ENCODE measurements at regions not wholly inside any gene's neighbourhood (a gene's known extent, or its start where the extent isn't known, plus 50 kb on each side); places are given as distances from the start of the nearest gene placed in this dataset.
A peak's percentile ranks its signal among the peaks of the same experiment; 100 is the strongest.
"Not testable (repeated sequence)": the region's sequence is repeated elsewhere in the genome, so short reads cannot be mapped to it uniquely, and the experiment has no call there.

GRCh38 chr6:6492675-6493074 lies 95.8 kb upstream of the LY86 start:
- TF ChIP-seq CTCF (IDR thresholded peaks at IDR 0.05; ENCODE audit: control extremely low read depth, extremely low read depth, low read depth, missing control alignments), result no peak
- no peak for DNase-seq (ENCODE audit: extremely low spot score)
- POLR2A ChIA-PET, result no interaction called here
- CTCF ChIA-PET, result interaction anchor here (1.5 kb wide), 1 partner anchor 24 kb away, joined by 5 read pairs; no protein-coding TSS in a partner anchor

GRCh38 chr6:6494139-6494538 lies 94.4 kb upstream of the LY86 start:
- POLR2A ChIA-PET; DNase-seq (ENCODE audit: extremely low spot score): not testable (repeated sequence)
- CTCF ChIA-PET, result interaction anchor here (1.0 to 1.5 kb wide), 4 partner anchors 11 to 19 kb away, joined by 4 to 5 read pairs (median 4); no protein-coding TSS in a partner anchor

GRCh38 chr6:6494677-6495076 lies 93.8 kb upstream of the LY86 start:
- TF ChIP-seq CTCF (IDR thresholded peaks at IDR 0.05; ENCODE audit: control extremely low read depth, extremely low read depth, low read depth, missing control alignments), result peak; percentile 55
- ChIA-PET POLR2A (no interaction called here), CTCF (interaction anchor here (0.6 to 1.5 kb wide), 6 partner anchors 10 to 438 kb away, joined by 3 to 5 read pairs (median 4); no protein-coding TSS in a partner anchor)
- peak; percentile 73 for DNase-seq (ENCODE audit: extremely low spot score)

- POLR2A ChIA-PET, result no interaction called here
- no peak for TF ChIP-seq CTCF (IDR thresholded peaks at IDR 0.05; ENCODE audit: control extremely low read depth, extremely low read depth, low read depth, missing control alignments)
Observed at GRCh38 chr6:6495851-6496250, 92.7 kb upstream of the LY86 start.

GRCh38 chr6:6497541-6497940 lies 91.0 kb upstream of the LY86 start:
- POLR2A ChIA-PET, result no interaction called here
- DNase-seq (ENCODE audit: extremely low spot score), result no peak
- CTCF ChIA-PET, result interaction anchor here (1.4 to 1.6 kb wide), 4 partner anchors 12 to 394 kb away, joined by 3 to 6 read pairs (median 3); no protein-coding TSS in a partner anchor
- TF ChIP-seq CTCF (IDR thresholded peaks at IDR 0.05; ENCODE audit: control extremely low read depth, extremely low read depth, low read depth, missing control alignments), result no peak

More at GRCh38 chr6:6495851-6496250, 92.7 kb upstream of the LY86 start:
- no peak for DNase-seq (ENCODE audit: extremely low spot score)
- CTCF ChIA-PET, result interaction anchor here (0.8 to 1.5 kb wide), 3 partner anchors 16 to 392 kb away, joined by 3 read pairs; no protein-coding TSS in a partner anchor

GRCh38 chr6:6497976-6498375 lies 90.5 kb upstream of the LY86 start:
- CTCF ChIA-PET, result interaction anchor here (1.5 to 1.6 kb wide), 2 partner anchors 12 to 24 kb away, joined by 3 to 6 read pairs; no protein-coding TSS in a partner anchor
- DNase-seq (ENCODE audit: extremely low spot score), result no peak
- no peak for TF ChIP-seq CTCF (IDR thresholded peaks at IDR 0.05; ENCODE audit: control extremely low read depth, extremely low read depth, low read depth, missing control alignments)
- POLR2A ChIA-PET, result no interaction called here

- POLR2A ChIA-PET, result no interaction called here
- no peak for TF ChIP-seq CTCF (IDR thresholded peaks at IDR 0.05; ENCODE audit: control extremely low read depth, extremely low read depth, low read depth, missing control alignments)
- no peak for DNase-seq (ENCODE audit: extremely low spot score)
- CTCF ChIA-PET, result interaction anchor here (0.9 to 1.1 kb wide), 2 partner anchors 14 to 371 kb away, joined by 3 to 4 read pairs; no protein-coding TSS in a partner anchor
Observed at GRCh38 chr6:6503191-6503590, 85.3 kb upstream of the LY86 start.
